ENCODE measurements at regions not wholly inside any gene's neighbourhood (a gene's known extent, or its start where the extent isn't known, plus 50 kb on each side); places are given as distances from the start of the nearest gene placed in this dataset.

- ChIA-PET POLR2A (ENCODE audit: partially characterized antibody) (no interaction called here), CTCF (ENCODE audit: partially characterized antibody) (no interaction called here)
- Histone ChIP-seq H3K4me3 (ENCODE audit: low read length in 2 of 2) (no peak overlapping the region), H3K27me3 (ENCODE audit: insufficient read depth, low read length) (no peaks in the 10 kb centered on the region), H3K36me3 (ENCODE audit: insufficient read depth, low read length) (no peaks in the 10 kb centered on the region), H3K4me1 (ENCODE audit: insufficient read depth, low read length) (no peaks in the 10 kb centered on the region), H3K27ac (ENCODE audit: low read depth, low read length) (no peak overlapping the region), H3K9me3 (ENCODE audit: control insufficient read depth in 1 of 2, low read length in 2 of 2) (no peaks in the 10 kb centered on the region)
- Mint-ChIP-seq H3K27me3 (no peaks in the 10 kb centered on the region), H3K9me3 (peaks cover 2 to 11% (median 6%) of the 10 kb centered on the region in 8 donors), H3K27ac (no peak overlapping the region), H3K4me1 (no peaks in the 10 kb centered on the region), H3K36me3 (no peaks in the 10 kb centered on the region), H3K4me3 (no peak overlapping the region)
- DNase-seq: no peak
- intact Hi-C loops (cut with micrococcal nuclease): no loop called here
Observed at GRCh38 chr3:6734395-6734746, 126.5 kb upstream of the GRM7 start.

DNA sequence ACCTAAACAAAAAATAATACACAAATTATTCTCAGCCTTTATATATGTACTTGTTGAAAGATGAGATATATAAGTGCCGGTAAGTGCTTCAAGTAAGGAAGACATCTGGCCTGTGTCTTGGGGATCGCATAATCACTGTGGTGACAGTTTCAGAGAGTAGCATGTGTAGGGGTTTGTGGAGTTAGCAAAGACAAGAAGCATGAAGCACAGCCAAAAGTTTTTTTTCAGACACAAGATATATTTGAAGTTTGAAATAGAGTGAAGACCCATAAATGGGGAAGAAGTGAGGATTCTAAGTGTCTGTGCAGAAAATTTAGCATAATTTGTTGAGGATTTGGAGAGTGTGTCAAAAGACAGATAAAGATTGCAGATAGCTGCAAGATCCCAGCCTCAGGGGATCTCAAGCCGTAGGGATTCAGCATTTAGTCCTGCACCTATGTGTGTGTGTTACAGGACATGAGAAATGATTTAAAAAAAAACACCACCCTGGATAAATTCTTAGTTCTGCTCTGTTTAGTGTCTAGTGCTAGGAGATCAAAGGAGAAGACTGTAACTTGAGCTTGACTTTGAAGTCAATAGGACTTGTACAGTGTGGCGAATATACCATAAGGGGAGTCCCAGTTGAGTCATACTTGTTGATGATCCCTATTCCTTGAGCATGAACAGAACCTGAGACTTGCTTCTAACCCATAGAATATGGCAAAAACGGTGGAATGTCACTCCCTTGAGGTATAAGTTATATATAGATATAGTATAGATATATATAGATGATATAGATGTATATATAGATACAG, 123.9 kb upstream of the GRM7 start:
- CTCF ChIA-PET (ENCODE audit: partially characterized antibody): no interaction called here
- no peaks in the 10 kb centered on the region for H3K27me3 Mint-ChIP-seq
- H3K27ac Mint-ChIP-seq: no peak overlapping the region

GRCh38 chr3:6737630-6738029, 123.3 kb upstream of the GRM7 start:
- POLR2A ChIA-PET (ENCODE audit: partially characterized antibody): no interaction called here
- Mint-ChIP-seq H3K27me3 (no peaks in the 10 kb centered on the region), H3K4me1 (no peaks in the 10 kb centered on the region), H3K9me3 (peaks cover 0 to 14% (median 5%) of the 10 kb centered on the region in 8 donors), H3K36me3 (no peaks in the 10 kb centered on the region), H3K4me3 (no peak overlapping the region), H3K27ac (no peak overlapping the region)
- no peaks in the 10 kb centered on the region for H3K4me1 ChIP-seq (ENCODE audit: insufficient read depth, low read length)
- no peaks in the 10 kb centered on the region for H3K36me3 ChIP-seq (ENCODE audit: insufficient read depth, low read length)
- H3K4me3 ChIP-seq (ENCODE audit: low read length in 2 of 2): no peak overlapping the region
- H3K9me3 ChIP-seq (ENCODE audit: control insufficient read depth in 1 of 2, low read length in 2 of 2): no peaks in the 10 kb centered on the region
- intact Hi-C loops (cut with micrococcal nuclease): no loop called here
- CTCF ChIA-PET (ENCODE audit: partially characterized antibody): no interaction called here
- H3K27me3 ChIP-seq (ENCODE audit: insufficient read depth, low read length): no peaks in the 10 kb centered on the region
- no peak for DNase-seq
- no peak overlapping the region for H3K27ac ChIP-seq (ENCODE audit: low read depth, low read length)

More for the DNA sequence above, 123.9 kb upstream of the GRM7 start:
- H3K27me3 ChIP-seq (ENCODE audit: insufficient read depth, low read length): no peaks in the 10 kb centered on the region
- H3K9me3 ChIP-seq (ENCODE audit: control insufficient read depth in 1 of 2, low read length in 2 of 2): no peaks in the 10 kb centered on the region
- DNase-seq: no peak
- no peaks in the 10 kb centered on the region for H3K4me1 ChIP-seq (ENCODE audit: insufficient read depth, low read length)
- Mint-ChIP-seq H3K9me3 (peaks cover 0 to 10% (median 4%) of the 10 kb centered on the region in 8 donors), H3K4me1 (no peaks in the 10 kb centered on the region), H3K36me3 (no peaks in the 10 kb centered on the region), H3K4me3 (no peak overlapping the region)
- H3K4me3 ChIP-seq (ENCODE audit: low read length in 2 of 2): no peak overlapping the region
- POLR2A ChIA-PET (ENCODE audit: partially characterized antibody): no interaction called here
- intact Hi-C loops (cut with micrococcal nuclease): no loop called here
- no peak overlapping the region for H3K27ac ChIP-seq (ENCODE audit: low read depth, low read length)
- H3K36me3 ChIP-seq (ENCODE audit: insufficient read depth, low read length): no peaks in the 10 kb centered on the region

- H3K4me1 Mint-ChIP-seq: no peaks in the 10 kb centered on the region
- peaks cover 0 to 22% (median 4%) of the 10 kb centered on the region in 8 donors for H3K9me3 Mint-ChIP-seq
- no peak overlapping the region for H3K27ac Mint-ChIP-seq
- intact Hi-C loops (cut with micrococcal nuclease): no loop called here
- Histone ChIP-seq H3K27ac (ENCODE audit: low read depth, low read length) (no peak overlapping the region), H3K4me3 (ENCODE audit: low read length in 2 of 2) (no peak overlapping the region), H3K27me3 (ENCODE audit: insufficient read depth, low read length) (no peaks in the 10 kb centered on the region), H3K36me3 (ENCODE audit: insufficient read depth, low read length) (no peaks in the 10 kb centered on the region), H3K4me1 (ENCODE audit: insufficient read depth, low read length) (no peaks in the 10 kb centered on the region), H3K9me3 (ENCODE audit: control insufficient read depth in 1 of 2, low read length in 2 of 2) (no peaks in the 10 kb centered on the region)
- DNase-seq: no peak
- no peak overlapping the region for H3K4me3 Mint-ChIP-seq
- ChIA-PET CTCF (ENCODE audit: partially characterized antibody) (no interaction called here), POLR2A (ENCODE audit: partially characterized antibody) (no interaction called here)
- no peaks in the 10 kb centered on the region for H3K36me3 Mint-ChIP-seq
- H3K27me3 Mint-ChIP-seq: no peaks in the 10 kb centered on the region
Observed at GRCh38 chr3:6739288-6739687, 121.6 kb upstream of the GRM7 start.

DNA sequence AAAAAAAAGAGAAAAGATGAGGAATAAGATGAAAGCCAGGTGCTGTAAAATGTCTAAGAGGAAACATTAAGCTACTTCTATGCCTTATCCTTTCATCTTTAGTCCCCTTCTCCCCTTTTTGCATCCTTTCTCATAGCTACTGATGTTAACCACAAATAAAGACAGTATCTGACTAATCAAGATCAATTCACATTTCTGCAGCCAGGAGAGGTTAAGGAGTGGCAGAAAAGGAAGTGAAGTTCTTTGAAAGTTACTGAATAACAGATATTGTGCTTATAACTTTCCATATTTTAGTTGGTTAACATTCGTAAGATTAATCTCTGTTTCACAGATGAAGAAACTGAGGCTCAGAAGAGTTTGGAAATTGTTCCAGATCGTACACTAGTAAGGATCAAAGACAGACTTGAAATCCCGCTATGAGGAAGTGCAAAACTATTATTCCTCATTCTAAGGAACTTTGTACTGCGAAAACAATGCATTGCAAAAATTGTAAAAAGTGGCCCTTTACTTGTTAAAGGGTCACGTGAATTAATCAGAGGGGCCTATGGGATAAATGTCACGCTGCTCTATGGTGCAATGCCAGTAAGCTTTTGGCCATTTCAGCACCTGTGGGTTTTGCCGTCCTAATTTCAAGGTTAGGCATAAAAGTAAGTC, 117.7 kb upstream of the GRM7 start:
- no peaks in the 10 kb centered on the region for H3K4me1 ChIP-seq (ENCODE audit: insufficient read depth, low read length)
- CTCF ChIA-PET (ENCODE audit: partially characterized antibody): no interaction called here
- POLR2A ChIA-PET (ENCODE audit: partially characterized antibody): no interaction called here
- Mint-ChIP-seq H3K4me1 (no peaks in the 10 kb centered on the region), H3K4me3 (no peak overlapping the region), H3K36me3 (no peaks in the 10 kb centered on the region), H3K9me3 (peaks cover 4 to 30% (median 11%) of the 10 kb centered on the region in 8 donors), H3K27ac (no peak overlapping the region), H3K27me3 (no peaks in the 10 kb centered on the region)
- H3K36me3 ChIP-seq (ENCODE audit: insufficient read depth, low read length): no peaks in the 10 kb centered on the region
- no peaks in the 10 kb centered on the region for H3K27me3 ChIP-seq (ENCODE audit: insufficient read depth, low read length)
- DNase-seq: no peak
- intact Hi-C loops (cut with micrococcal nuclease): no loop called here
- no peak overlapping the region for H3K4me3 ChIP-seq (ENCODE audit: low read length in 2 of 2)
- H3K27ac ChIP-seq (ENCODE audit: low read depth, low read length): no peak overlapping the region
- no peaks in the 10 kb centered on the region for H3K9me3 ChIP-seq (ENCODE audit: control insufficient read depth in 1 of 2, low read length in 2 of 2)

DNA sequence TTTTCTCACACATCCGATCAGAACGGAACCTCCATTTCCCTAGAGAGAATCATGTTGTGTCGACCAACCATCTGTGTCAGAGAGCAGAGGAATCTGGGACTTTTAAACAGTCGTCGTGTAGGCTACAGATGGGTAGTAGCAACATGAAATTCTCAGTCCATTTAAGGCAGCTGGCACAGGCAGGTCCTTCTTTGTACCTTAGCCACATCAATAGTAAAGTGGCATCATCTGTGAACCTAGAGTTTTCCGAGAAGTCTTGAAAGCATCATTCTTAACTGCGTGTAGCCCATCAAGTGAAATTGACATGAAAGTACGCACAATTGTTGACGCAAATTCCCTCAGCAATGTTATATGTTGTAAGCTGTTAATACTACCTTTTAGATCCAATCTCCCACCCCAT, 114.5 kb upstream of the GRM7 start:
- Mint-ChIP-seq H3K4me1 (no peaks in the 10 kb centered on the region), H3K4me3 (no peak overlapping the region), H3K27ac (no peak overlapping the region), H3K9me3 (peaks cover 6 to 30% (median 11%) of the 10 kb centered on the region in 8 donors), H3K36me3 (no peaks in the 10 kb centered on the region), H3K27me3 (no peaks in the 10 kb centered on the region)
- intact Hi-C loops (cut with micrococcal nuclease): no loop called here
- Histone ChIP-seq H3K4me1 (ENCODE audit: insufficient read depth, low read length) (no peaks in the 10 kb centered on the region), H3K4me3 (ENCODE audit: low read length in 2 of 2) (no peak overlapping the region), H3K27ac (ENCODE audit: low read depth, low read length) (no peak overlapping the region), H3K9me3 (ENCODE audit: control insufficient read depth in 1 of 2, low read length in 2 of 2) (no peaks in the 10 kb centered on the region), H3K36me3 (ENCODE audit: insufficient read depth, low read length) (no peaks in the 10 kb centered on the region), H3K27me3 (ENCODE audit: insufficient read depth, low read length) (no peaks in the 10 kb centered on the region)
- CTCF ChIA-PET (ENCODE audit: partially characterized antibody): no interaction called here
- POLR2A ChIA-PET (ENCODE audit: partially characterized antibody): no interaction called here
- no peak for DNase-seq

- no peaks in the 10 kb centered on the region for H3K4me1 Mint-ChIP-seq
- H3K27ac Mint-ChIP-seq: no peak overlapping the region
- H3K4me1 ChIP-seq (ENCODE audit: insufficient read depth, low read length): no peaks in the 10 kb centered on the region
- H3K9me3 Mint-ChIP-seq: peaks cover 6 to 30% (median 11%) of the 10 kb centered on the region in 8 donors
- no peak for DNase-seq
- H3K36me3 ChIP-seq (ENCODE audit: insufficient read depth, low read length): no peaks in the 10 kb centered on the region
- no peaks in the 10 kb centered on the region for H3K27me3 ChIP-seq (ENCODE audit: insufficient read depth, low read length)
- H3K4me3 Mint-ChIP-seq: no peak overlapping the region
- no peak overlapping the region for H3K27ac ChIP-seq (ENCODE audit: low read depth, low read length)
- H3K9me3 ChIP-seq (ENCODE audit: control insufficient read depth in 1 of 2, low read length in 2 of 2): no peaks in the 10 kb centered on the region
- H3K27me3 Mint-ChIP-seq: no peaks in the 10 kb centered on the region
- H3K36me3 Mint-ChIP-seq: no peaks in the 10 kb centered on the region
- H3K4me3 ChIP-seq (ENCODE audit: low read length in 2 of 2): no peak overlapping the region
- POLR2A ChIA-PET (ENCODE audit: partially characterized antibody): no interaction called here
- intact Hi-C loops (cut with micrococcal nuclease): no loop called here
- CTCF ChIA-PET (ENCODE audit: partially characterized antibody): no interaction called here
Observed at GRCh38 chr3:6747017-6747416, 113.9 kb upstream of the GRM7 start.

All from CD4-positive, alpha-beta memory T cell (primary cell).